Kidney (tissue), 13 donors: ENCODE measurements at regions not wholly inside any gene's neighbourhood (a gene's known extent, or its start where the extent isn't known, plus 50 kb on each side); places are given as distances from the start of the nearest gene placed in this dataset.

Experiments used
- DNase-seq, 5 donors: peaks; one replicate each; pipeline ENCODE4 v3.0.0-alpha.2; 2013 to 2020
- FAIRE-seq: peaks from 2 replicates; lab custom pipeline; 2012; peaks lifted over from hg19 to GRCh38; lab: Jason Lieb, UNC
- H3K27ac ChIP-seq, 2 donors: one replicate each; pipeline ENCODE4 v1.7.0; 2013; ENCODE audit warnings: low read depth in 2 of 2, low read length in 2 of 2, inconsistent platforms in 1 of 2
- H3K27me3 ChIP-seq: one replicate; pipeline ENCODE4 v1.7.1; 2013; ENCODE audit warnings: low read length, inconsistent platforms; ENCODE audit not compliant: control insufficient read depth, insufficient read depth
- H3K36me3 ChIP-seq, 3 donors: one replicate each; pipeline versions ENCODE4 v1.7.0 to v1.7.1; 2013; ENCODE audit warnings: low read length in 3 of 3, control low read depth in 1 of 3, inconsistent platforms in 1 of 3; ENCODE audit not compliant: insufficient read depth in 3 of 3, control insufficient read depth in 2 of 3
- H3K4me1 ChIP-seq, 3 donors: one replicate each; pipeline versions ENCODE4 v1.7.0 to v1.7.1; 2013; ENCODE audit warnings: low read length in 3 of 3, inconsistent platforms in 1 of 3, low read depth in 1 of 3; ENCODE audit not compliant: control insufficient read depth in 2 of 3, insufficient read depth in 2 of 3
- H3K4me3 ChIP-seq, 3 donors: one replicate each; pipeline versions ENCODE4 v1.7.0 to v1.8.1; 2013; ENCODE audit warnings: low read length in 3 of 3, control low read depth in 1 of 3, inconsistent platforms in 1 of 3
- H3K9ac ChIP-seq, 3 donors: one replicate each; pipeline versions ENCODE4 v1.7.0 to v1.7.1; 2013; ENCODE audit warnings: low read length in 3 of 3, control low read depth in 1 of 3, inconsistent platforms in 1 of 3
- H3K9me3 ChIP-seq, 3 donors: one replicate each; pipeline versions ENCODE4 v1.7.0 to v1.7.1; 2013; ENCODE audit warnings: low read length in 3 of 3, control low read depth in 1 of 3, inconsistent platforms in 1 of 3; ENCODE audit not compliant: control insufficient read depth in 2 of 3, insufficient read depth in 1 of 3
- CTCF ChIP-seq: IDR thresholded peaks from 3 replicates; pipeline ENCODE4 v1.5.1; 2012; ENCODE audit warnings: mild to moderate bottlenecking, moderate library complexity, borderline replicate concordance; ENCODE audit not compliant: insufficient read depth; ENCODE audit errors: extremely low read depth
- intact Hi-C: fragments of 100-400 bp; cut with DNase I; formaldehyde crosslinking; loops from one replicate; pipeline ENCODE4 v1.11.1; 2022
- donor health status: control.
- donor health status: control.
- donor health status: control.
- donor health status: control.
- donor health status: control.
- donor health status: DM: yes; HTN: yes; CAD: no.
- donor health status: Normal renal cell carcinoma (clear cell type).

GRCh38 chr3:144112036-144112435 is 140.4 kb downstream of the DIPK2A start:
- FAIRE-seq, result no peak
- TF ChIP-seq CTCF, result no peak
- intact Hi-C loops, result no loop called here
- Histone ChIP-seq H3K27ac (no peak overlapping the region), H3K4me3 (no peak overlapping the region), H3K27me3 (no peaks in the 10 kb centered on the region), H3K4me1 (no peaks in the 10 kb centered on the region), H3K9me3 (no peaks in the 10 kb centered on the region), H3K9ac (no peak overlapping the region), H3K36me3 (no peaks in the 10 kb centered on the region)
- DNase-seq, result no peak

- no peak for FAIRE-seq
- no peaks in the 10 kb centered on the region for H3K4me1 ChIP-seq
- no peak overlapping the region for H3K27ac ChIP-seq
Measured at GRCh38 chr3:144112437-144112836, 140.8 kb downstream of the DIPK2A start.

GRCh38 chr3:144114767-144115166 is 143.1 kb downstream of the DIPK2A start:
- intact Hi-C loops, result no loop called here
- Histone ChIP-seq H3K27me3 (no peaks in the 10 kb centered on the region), H3K36me3 (no peaks in the 10 kb centered on the region), H3K4me3 (no peak overlapping the region), H3K27ac (no peak overlapping the region), H3K9me3 (no peaks in the 10 kb centered on the region), H3K4me1 (no peaks in the 10 kb centered on the region), H3K9ac (no peak overlapping the region)
- TF ChIP-seq CTCF, result no peak
- DNase-seq (no peak), FAIRE-seq (no peak)

More at GRCh38 chr3:144112437-144112836, 140.8 kb downstream of the DIPK2A start:
- no peak for DNase-seq
- intact Hi-C loops, result no loop called here
- Histone ChIP-seq H3K27me3 (no peaks in the 10 kb centered on the region), H3K9me3 (no peaks in the 10 kb centered on the region), H3K9ac (no peak overlapping the region), H3K4me3 (no peak overlapping the region), H3K36me3 (no peaks in the 10 kb centered on the region)
- TF ChIP-seq CTCF, result no peak

- no peaks in the 10 kb centered on the region for H3K9me3 ChIP-seq
- no peak overlapping the region for H3K27ac ChIP-seq
- intact Hi-C loops, result no loop called here
- no peak overlapping the region for H3K4me3 ChIP-seq
- H3K27me3 ChIP-seq, result no peaks in the 10 kb centered on the region
- H3K9ac ChIP-seq, result no peak overlapping the region
- FAIRE-seq, result no peak
- H3K36me3 ChIP-seq, result no peaks in the 10 kb centered on the region
- H3K4me1 ChIP-seq, result peaks cover 0 to 3% (median 0%) of the 10 kb centered on the region in 3 donors
- no peak for TF ChIP-seq CTCF
- DNase-seq, result no peak
Measured at GRCh38 chr3:144119633-144120032, 148.0 kb downstream of the DIPK2A start.
